A673 (cell line): ENCODE measurements at regions not wholly inside any gene's neighbourhood (a gene's known extent, or its start where the extent isn't known, plus 50 kb on each side); places are given as distances from the start of the nearest gene placed in this dataset.

ENCODE experiments used
- BruUV-seq: library from RNA; stranded (reverse); fragments of 400-500 nt; replicated peaks from 2 replicates; lab custom pipeline; 2021; lab: Mats Ljungman, UMichigan
- CTCF ChIA-PET: fragments of 300-600 bp; sonication (Branson Sonifier 250); formaldehyde crosslinking; loops from one replicate; lab custom pipeline; 2022; ENCODE audit warnings: antibody characterized with exemption; lab: Charles Lee
- POLR2A ChIA-PET: fragments of 300-600 bp; sonication (Branson Sonifier 250); formaldehyde crosslinking; loops from one replicate; lab custom pipeline; 2022; ENCODE audit warnings: antibody characterized with exemption; ENCODE audit not compliant: low non-redundant PET; lab: Charles Lee
- DNase-seq: peaks from one replicate; pipeline ENCODE4 v3.0.0-alpha.2; 2015; ENCODE audit warnings: low spot score
- H3K27ac ChIP-seq: fragments of 200-600 bp; sonication (generic); 2 replicates; pipeline ENCODE4 v1.5.1; 2016; ENCODE audit warnings: mixed run types, low read depth, mild to moderate bottlenecking, mixed read lengths, antibody characterized with exemption, low read length; ENCODE audit not compliant: poor library complexity, severe bottlenecking
- H3K27me3 ChIP-seq: fragments of 200-600 bp; sonication (generic); replicated peaks from 2 replicates; pipeline ENCODE4 v1.6.1; 2017; ENCODE audit warnings: mixed run types, low read depth, mild to moderate bottlenecking, mixed read lengths, antibody characterized with exemption, low read length; ENCODE audit not compliant: insufficient read depth, poor library complexity
- H3K36me3 ChIP-seq: fragments of 200-600 bp; sonication (generic); 2 replicates; pipeline ENCODE4 v1.6.1; 2016; ENCODE audit warnings: mixed run types, mild to moderate bottlenecking, mixed read lengths, antibody characterized with exemption, low read length; ENCODE audit not compliant: insufficient read depth, poor library complexity, severe bottlenecking
- H3K4me1 ChIP-seq: fragments of 200-600 bp; sonication (generic); 2 replicates; pipeline ENCODE4 v1.6.1; 2017; ENCODE audit warnings: mixed run types, mild to moderate bottlenecking, mixed read lengths, antibody characterized with exemption, low read length; ENCODE audit not compliant: insufficient read depth, poor library complexity, severe bottlenecking
- H3K4me3 ChIP-seq: fragments of 200-600 bp; sonication (generic); 2 replicates; pipeline ENCODE4 v1.5.1; 2016; ENCODE audit warnings: low read depth, mixed run types, mild to moderate bottlenecking, mixed read lengths, low read length; ENCODE audit not compliant: poor library complexity, severe bottlenecking
- H3K9me3 ChIP-seq: fragments of 200-600 bp; sonication (generic); 2 replicates; pipeline ENCODE4 v1.6.1; 2016; ENCODE audit warnings: mixed run types, low read depth, mild to moderate bottlenecking, mixed read lengths, antibody characterized with exemption, low read length; ENCODE audit not compliant: poor library complexity, severe bottlenecking
- CTCF ChIP-seq: fragments of 300-800, 200-600 bp; sonication (generic); conservative IDR thresholded peaks from 2 replicates; pipeline ENCODE4 v1.5.1; 2017; ENCODE audit warnings: low read depth, mild to moderate bottlenecking, antibody characterized with exemption, low read length, moderate library complexity, mixed read lengths
- EZH2 ChIP-seq: fragments of 200-600 bp; sonication (generic); IDR thresholded peaks from 2 replicates; pipeline ENCODE4 v1.6.1; 2017; ENCODE audit warnings: borderline replicate concordance, low read depth, mild to moderate bottlenecking, mixed read lengths, antibody characterized with exemption, low read length; ENCODE audit not compliant: poor library complexity, severe bottlenecking
- intact Hi-C: fragments of 100-400 bp; cut with micrococcal nuclease; formaldehyde crosslinking; loops from one replicate; pipeline ENCODE4 v1.10.0; 2022; ENCODE audit not compliant: unreplicated experiment

DNA sequence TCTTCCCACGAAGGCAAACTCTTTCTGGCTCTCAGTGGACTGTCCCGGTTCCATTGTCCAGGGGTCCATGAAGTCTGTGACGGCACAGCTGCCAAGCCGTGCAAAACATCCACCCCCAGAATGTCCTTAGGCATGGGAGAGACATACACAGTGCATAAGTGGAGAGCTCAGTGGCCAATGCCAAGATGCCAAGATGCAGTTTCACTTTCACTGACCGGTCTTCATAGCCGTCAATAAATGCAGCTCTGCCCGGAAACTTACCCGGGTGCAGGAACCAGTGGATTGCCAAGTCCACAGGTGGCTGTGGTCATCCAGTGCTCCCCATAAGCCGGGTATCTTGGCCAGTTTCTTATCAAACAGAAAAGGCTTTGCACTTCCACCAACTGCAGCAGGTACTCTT lies 162.3 kb downstream of the PTCSC3 start:
- no peak for DNase-seq
- H3K9me3 ChIP-seq, result no peaks in the 10 kb centered on the region
- no peak overlapping the region for H3K4me3 ChIP-seq
- no peak overlapping the region for H3K27ac ChIP-seq
- H3K4me1 ChIP-seq, result no peaks in the 10 kb centered on the region
- CTCF ChIA-PET, result no interaction called here
- H3K27me3 ChIP-seq, result no peaks in the 10 kb centered on the region
- POLR2A ChIA-PET, result no interaction called here
- no TSS peak for BruUV-seq
- intact Hi-C loops, result no loop called here
- H3K36me3 ChIP-seq, result no peaks in the 10 kb centered on the region
- TF ChIP-seq EZH2, result no peak
- no peak for TF ChIP-seq CTCF

DNA sequence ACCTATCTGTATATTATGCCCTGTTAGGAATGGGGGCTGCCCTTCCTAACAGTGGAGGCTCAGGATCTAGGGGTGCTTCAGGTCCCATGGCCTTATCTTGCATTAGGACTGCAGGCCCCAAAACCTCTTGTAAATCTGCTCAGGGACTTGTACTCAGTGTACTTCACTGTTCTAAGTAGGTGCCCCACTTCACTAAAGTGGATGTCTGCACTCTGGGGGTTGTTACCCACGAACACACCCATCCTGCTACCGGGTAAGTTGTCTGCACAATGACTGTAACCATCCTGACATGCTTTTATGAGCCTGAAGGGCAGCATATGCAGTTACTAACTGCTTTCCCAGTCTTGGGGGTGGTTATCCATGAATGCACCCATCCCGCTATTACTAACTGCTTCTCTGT lies 163.0 kb downstream of the PTCSC3 start:
- ChIA-PET CTCF (no interaction called here), POLR2A (no interaction called here)
- no peak overlapping the region for H3K27ac ChIP-seq
- intact Hi-C loops, result no loop called here
- no peaks in the 10 kb centered on the region for H3K36me3 ChIP-seq
- H3K9me3 ChIP-seq, result no peaks in the 10 kb centered on the region
- no peak for TF ChIP-seq CTCF
- DNase-seq, result no peak
- H3K4me3 ChIP-seq, result no peak overlapping the region
- no peaks in the 10 kb centered on the region for H3K4me1 ChIP-seq
- H3K27me3 ChIP-seq, result no peaks in the 10 kb centered on the region
- no TSS peak for BruUV-seq

DNA sequence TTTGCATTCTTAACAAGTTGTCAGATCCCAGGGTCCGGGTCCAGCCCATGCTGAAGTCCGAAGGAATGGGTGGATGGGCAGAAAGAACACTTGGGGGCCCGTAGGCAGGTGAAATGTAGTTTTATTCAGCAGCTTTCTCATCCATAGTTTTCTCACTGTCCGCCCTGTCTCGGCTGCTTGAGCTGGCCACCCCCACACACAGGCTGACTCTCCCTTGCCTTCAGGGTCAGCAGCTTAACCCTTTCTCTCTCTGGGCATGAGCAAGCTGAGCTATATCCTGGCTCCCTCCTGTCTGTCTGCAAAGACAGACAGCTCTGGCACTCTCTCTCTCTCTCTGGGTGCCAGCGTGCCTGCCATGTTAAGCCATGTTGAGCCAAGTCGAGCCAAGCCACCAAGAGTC lies 163.9 kb downstream of the PTCSC3 start:
- no TSS peak for BruUV-seq
- intact Hi-C loops, result no loop called here
- TF ChIP-seq CTCF (no peak), EZH2 (no peak)
- no peaks in the 10 kb centered on the region for H3K4me1 ChIP-seq
- DNase-seq, result no peak
- no peaks in the 10 kb centered on the region for H3K36me3 ChIP-seq
- no peak overlapping the region for H3K4me3 ChIP-seq
- H3K9me3 ChIP-seq, result no peaks in the 10 kb centered on the region
- CTCF ChIA-PET, result no interaction called here
- POLR2A ChIA-PET, result no interaction called here
- no peak overlapping the region for H3K27ac ChIP-seq
- no peaks in the 10 kb centered on the region for H3K27me3 ChIP-seq
